WI38 (cell line): ENCODE measurements at regions not wholly inside any gene's neighbourhood (a gene's known extent, or its start where the extent isn't known, plus 50 kb on each side); places are given as distances from the start of the nearest gene placed in this dataset.

Experiments used
- H3K4me3 ChIP-seq: 2 replicates; pipeline ENCODE4 v1.5.1; 2011; ENCODE audit warnings: low read depth, mild to moderate bottlenecking, control low read depth, low read length
- CTCF ChIP-seq: IDR thresholded peaks from 2 replicates; pipeline ENCODE4 v1.5.1; 2012; ENCODE audit warnings: low read depth, mild to moderate bottlenecking, control low read depth, low read length

DNA sequence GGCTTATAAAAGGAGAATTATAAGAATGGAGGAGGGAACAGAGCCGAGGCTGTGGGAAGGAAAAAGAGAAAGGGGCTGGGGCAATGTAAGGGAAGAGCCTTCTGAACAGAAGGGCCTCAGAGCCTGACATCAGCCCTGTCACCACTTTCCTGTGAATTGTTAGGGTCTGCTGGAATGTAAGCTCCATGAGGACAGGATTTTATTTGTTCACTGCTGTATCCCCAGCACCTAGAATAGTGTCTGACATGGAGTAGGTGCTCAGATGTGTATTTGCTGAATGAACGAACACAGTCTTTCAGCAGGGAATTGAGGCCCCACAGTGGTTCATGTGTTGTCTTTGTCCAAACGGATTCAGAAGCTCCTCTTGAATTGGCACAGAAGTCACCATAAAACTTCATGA, 251.5 kb downstream of the OPA1 start:
- no peak overlapping the region for H3K4me3 ChIP-seq
- no peak for TF ChIP-seq CTCF

- no peak overlapping the region for H3K4me3 ChIP-seq
- no peak for TF ChIP-seq CTCF
Measured at GRCh38 chr3:193845144-193845543, 252.1 kb downstream of the OPA1 start.

DNA sequence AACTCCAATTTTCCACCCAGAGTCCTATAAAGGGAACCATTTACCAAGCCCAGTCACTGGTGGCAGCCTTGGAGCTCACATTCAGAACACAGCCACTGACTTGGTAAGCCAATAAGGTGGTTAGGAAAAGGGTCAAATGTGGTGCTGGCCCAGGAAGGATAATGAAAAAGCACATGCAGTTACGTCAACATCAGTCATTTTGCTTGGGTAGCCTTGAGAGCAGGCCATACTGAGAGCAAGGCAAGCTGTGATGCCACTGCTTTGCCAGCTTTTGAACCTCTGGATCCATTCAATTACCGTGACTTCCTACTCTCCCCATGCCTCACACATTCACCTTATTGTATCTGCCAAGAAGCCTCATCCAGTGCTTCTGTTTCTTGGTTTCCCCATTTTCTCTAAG, 253.6 kb downstream of the OPA1 start:
- TF ChIP-seq CTCF = no peak
- H3K4me3 ChIP-seq = no peak overlapping the region

GRCh38 chr3:193847402-193847801, 254.4 kb downstream of the OPA1 start:
- no peak overlapping the region for H3K4me3 ChIP-seq
- TF ChIP-seq CTCF = no peak

DNA sequence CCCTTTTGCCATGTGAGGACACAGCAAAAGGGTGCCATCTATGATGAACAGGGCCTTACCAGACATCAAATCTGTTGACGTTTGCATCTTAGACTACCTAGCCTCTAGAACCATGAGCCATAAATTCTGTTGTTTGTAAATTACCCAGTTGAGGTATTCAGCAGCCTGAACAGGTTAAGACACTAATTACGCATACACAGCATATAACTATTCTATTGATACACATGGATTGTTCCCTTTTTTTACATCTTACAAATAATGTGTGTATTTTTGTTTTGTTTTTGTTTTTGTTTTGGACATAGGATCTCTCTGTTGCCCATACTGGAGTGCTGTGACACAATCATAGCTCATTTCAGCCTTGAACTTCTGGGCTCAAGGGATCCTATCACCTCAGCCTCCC, 255.5 kb downstream of the OPA1 start:
- H3K4me3 ChIP-seq = no peak overlapping the region
- TF ChIP-seq CTCF = no peak

GRCh38 chr3:193850084-193850619, 257.1 kb downstream of the OPA1 start:
- H3K4me3 ChIP-seq = no peak overlapping the region
- no peak for TF ChIP-seq CTCF

DNA sequence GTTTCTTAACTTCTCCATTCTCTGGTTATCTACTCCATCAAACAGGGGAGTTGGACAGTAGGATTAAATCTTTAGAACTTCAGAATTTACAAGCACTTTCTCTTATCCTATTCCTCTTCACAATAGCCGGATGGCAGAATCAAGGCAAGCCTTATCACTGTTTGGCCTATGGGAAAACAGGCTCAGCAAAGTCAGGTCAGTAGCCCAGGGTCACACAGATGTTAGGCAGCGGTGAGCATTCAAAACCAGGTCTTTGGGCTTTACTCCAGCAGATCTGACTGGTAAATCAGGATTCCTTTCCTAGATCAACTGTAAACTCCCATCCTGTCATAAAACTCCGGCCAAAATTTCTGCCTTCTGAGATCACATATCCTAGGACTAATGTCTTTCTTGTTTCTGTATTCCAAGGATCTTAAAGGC, 258.4 kb downstream of the OPA1 start:
- H3K4me3 ChIP-seq = no peak overlapping the region
- no peak for TF ChIP-seq CTCF
